HG03060 (cell line): ENCODE measurements at regions not wholly inside any gene's neighbourhood (a gene's known extent, or its start where the extent isn't known, plus 50 kb on each side); places are given as distances from the start of the nearest gene placed in this dataset.
A peak's percentile ranks its signal among the peaks of the same experiment; 100 is the strongest.
"Not testable (repeated sequence)": the region's sequence is repeated elsewhere in the genome, so short reads cannot be mapped to it uniquely, and the experiment has no call there.

Experiments used
- ATAC-seq: cut with Tn5 transposase; IDR thresholded peaks from one replicate; pipeline ENCODE4 v1.9.1; 2021; ENCODE audit warnings: low read depth, moderate number of reproducible peaks; ENCODE audit not compliant: unreplicated experiment

GRCh38 chr1:57551476-57551875 lies 127.6 kb upstream of the DAB1 start:
- no peak for ATAC-seq

GRCh38 chr1:57550092-57550491 lies 126.2 kb upstream of the DAB1 start:
- peak; percentile 69 for ATAC-seq

DNA sequence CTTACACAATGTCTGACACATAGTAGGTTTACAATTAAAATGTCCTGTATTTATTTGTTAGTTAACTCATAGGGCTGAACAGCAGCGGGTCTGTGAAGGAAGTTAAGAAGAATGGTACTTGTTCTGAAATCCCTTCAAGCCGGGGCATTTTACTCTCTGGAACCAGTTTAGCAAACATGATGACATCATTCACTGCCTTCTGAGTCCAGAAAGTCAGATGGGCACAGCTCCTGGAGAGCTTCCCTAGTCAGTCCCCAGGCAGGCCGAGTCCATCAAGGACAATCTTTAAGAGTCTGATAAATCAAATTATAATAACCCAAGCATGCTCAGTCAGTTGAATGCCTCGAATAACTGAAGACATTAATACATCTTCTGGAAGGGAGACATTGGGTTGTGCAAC lies 125.4 kb upstream of the DAB1 start:
- ATAC-seq: no peak

- no peak for ATAC-seq
These were observed 122.9 kb upstream of the DAB1 start for GRCh38 chr1:57546549-57547330.

DNA sequence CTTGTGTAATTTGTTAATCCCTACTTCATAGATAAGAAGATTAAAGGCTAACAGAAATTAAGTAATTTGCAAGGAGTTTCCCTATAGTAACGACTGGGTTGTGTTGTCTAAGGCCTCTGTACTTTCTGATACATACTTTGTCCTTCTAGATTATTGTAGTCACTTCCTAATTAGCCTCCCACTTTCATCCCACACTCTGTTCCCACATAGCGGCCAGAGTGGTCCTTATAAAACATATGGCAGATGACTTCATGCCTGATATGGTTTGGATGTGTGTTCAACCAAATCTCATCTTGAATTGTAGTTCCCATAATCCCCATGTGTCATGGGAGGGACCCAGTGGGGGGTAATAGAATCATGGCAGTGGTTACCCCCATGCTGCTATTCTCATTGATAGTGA lies 120.5 kb upstream of the DAB1 start:
- no peak for ATAC-seq

DNA sequence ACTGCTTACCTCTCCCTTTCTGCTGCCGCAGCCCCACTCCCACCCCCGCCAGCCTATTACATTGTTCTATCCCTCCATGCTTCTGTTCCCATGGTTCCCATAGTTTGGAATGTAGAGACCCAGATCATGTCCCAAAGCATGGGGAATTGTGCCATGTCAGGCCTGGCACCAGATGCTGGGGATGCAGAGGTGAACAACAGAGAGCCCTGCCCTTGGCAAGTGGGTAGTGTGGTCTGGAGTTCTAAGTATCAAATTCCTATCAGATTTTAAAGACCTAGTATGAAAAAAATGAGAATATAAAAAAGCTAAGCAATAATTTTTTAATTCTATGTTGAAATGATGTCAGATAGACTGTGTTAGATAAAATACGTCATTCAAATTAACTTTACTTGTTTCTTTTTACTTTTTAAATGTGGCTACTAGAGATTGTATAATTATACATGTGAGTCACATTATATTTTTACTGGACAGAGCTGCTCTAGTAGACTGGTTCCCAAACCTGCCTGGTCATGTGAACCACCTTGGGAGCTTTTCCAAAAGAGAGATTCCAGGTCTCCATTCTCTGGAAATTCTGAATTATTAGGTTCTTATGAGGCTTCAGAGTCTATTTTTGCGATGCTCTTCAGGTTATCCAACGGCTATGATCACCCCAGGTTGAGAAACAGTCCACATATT lies 113.0 kb upstream of the DAB1 start:
- ATAC-seq: no peak

- no peak for ATAC-seq
These were observed 108.4 kb upstream of the DAB1 start for GRCh38 chr1:57532299-57532698.

- ATAC-seq: not testable (repeated sequence)
These were observed 107.0 kb upstream of the DAB1 start for GRCh38 chr1:57530911-57531260.

GRCh38 chr1:57530206-57530910 lies 106.5 kb upstream of the DAB1 start:
- no peak for ATAC-seq

GRCh38 chr1:57522575-57522974 lies 98.7 kb upstream of the DAB1 start:
- no peak for ATAC-seq

GRCh38 chr1:57520743-57521515 lies 97.1 kb upstream of the DAB1 start:
- no peak for ATAC-seq

DNA sequence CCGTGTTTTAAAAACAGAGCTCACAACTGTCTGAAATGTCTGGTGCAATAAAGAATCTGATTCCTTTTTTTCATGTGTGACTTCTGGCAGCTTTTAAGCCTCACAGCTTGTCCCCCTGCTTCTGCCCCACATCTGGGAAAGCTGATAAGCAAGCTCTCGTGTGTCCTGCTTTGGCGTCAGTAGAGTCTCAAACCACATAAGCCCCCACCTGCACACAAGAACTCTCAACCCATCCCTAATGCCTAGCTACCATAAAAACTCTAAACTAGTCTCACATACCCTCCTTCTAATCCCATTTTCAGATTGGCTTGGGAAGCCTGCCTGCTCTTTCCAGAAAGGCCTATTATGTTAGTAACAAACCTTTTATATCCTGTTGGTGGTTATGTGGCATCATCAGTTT lies 94.6 kb upstream of the DAB1 start:
- ATAC-seq: no peak

- no peak for ATAC-seq
These were observed 93.9 kb upstream of the DAB1 start for GRCh38 chr1:57517587-57518374.

- ATAC-seq: no peak
These were observed 88.5 kb upstream of the DAB1 start for GRCh38 chr1:57512386-57512785.

DNA sequence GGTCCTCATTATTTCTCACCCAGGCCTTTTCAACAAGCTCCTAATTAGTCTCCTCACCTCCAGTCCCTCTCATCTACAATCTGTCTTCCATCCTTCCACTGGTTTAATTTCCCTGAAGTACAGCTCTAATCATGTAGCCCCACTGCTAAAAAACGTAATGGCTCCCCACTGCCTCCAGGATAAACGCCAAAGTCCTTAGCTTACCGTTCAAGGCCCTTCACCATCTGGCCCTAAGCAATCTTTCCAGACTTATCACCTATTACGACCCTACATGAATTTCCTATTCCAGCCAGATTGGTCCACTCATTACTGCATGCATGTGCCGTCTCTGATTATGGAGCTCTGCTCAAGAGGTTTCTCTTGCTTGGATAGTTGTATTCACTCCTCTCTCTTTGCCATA lies 83.1 kb upstream of the DAB1 start:
- no peak for ATAC-seq

GRCh38 chr1:57503337-57503736 lies 79.5 kb upstream of the DAB1 start:
- no peak for ATAC-seq

DNA sequence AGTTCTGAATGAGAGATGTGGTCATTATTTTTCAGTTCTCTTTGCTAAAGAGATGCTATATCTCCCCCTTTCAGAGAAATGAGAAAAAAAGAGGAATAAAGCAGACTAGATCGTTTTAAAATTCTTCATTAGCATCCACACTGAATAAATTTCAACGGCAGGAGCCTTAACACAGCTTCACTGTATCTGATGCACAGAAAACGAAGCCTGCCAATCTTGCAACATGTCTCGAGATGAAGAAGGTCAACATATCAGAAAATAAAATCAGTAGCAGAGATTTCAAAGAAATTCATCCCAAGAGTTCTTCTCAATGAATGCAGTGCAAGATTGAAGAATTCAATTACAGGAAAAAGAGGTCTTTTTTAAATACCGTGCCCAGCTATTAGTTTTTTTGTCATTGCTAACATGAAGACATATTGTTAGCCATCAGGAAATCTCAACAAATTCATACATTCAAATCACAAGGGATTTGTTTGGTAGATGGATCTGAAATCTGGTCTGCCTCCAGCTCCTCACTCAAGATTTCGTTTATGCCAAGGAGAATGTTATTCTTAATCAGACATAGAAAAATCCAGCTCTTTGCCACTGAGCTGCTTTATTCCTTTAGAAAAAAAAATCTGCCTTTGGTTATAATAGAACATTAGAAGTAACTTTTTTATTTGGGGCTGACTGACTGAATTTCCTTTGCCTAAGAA lies 76.4 kb upstream of the DAB1 start:
- no peak for ATAC-seq

DNA sequence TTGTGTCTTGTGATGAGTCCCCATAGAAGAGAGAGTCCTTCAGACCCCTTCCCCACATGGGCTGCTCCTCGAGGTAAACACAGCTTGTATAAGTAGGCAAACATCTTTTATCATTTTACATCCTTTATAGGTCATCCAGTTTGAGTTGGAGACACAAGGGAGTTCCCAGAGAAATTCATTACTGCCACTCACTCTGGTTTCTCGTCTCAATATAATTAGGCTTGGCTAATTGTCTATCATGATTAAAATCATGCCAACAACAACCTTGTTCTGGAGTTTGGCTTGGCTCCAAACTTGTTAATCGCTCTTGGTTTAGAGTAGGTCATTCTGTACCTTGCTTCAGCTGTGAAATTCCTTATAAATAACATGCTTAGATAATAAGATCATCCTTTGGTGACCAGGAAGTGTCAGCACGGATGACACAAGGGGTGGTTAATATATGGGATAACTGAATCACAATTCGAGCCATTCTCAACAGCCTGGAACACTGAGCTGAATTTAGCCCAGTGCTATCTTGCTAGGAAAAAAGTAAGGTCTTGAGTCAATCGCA lies 70.7 kb upstream of the DAB1 start:
- ATAC-seq: no peak

- ATAC-seq: no peak
These were observed 68.8 kb upstream of the DAB1 start for GRCh38 chr1:57492586-57493226.
